HG03558 (cell line): ENCODE measurements at regions not wholly inside any gene's neighbourhood (a gene's known extent, or its start where the extent isn't known, plus 50 kb on each side); places are given as distances from the start of the nearest gene placed in this dataset.

ENCODE experiments used
- ATAC-seq: cut with Tn5 transposase; IDR thresholded peaks from one replicate; pipeline ENCODE4 v1.9.1; 2021; ENCODE audit warnings: moderate number of reproducible peaks; ENCODE audit not compliant: unreplicated experiment; ENCODE audit errors: extremely low read depth

GRCh38 chr15:46865155-46865554, 852.1 kb upstream of the SEMA6D start:
- ATAC-seq: no peak

GRCh38 chr15:46872286-46872980, 844.9 kb upstream of the SEMA6D start:
- ATAC-seq: no peak

GRCh38 chr15:46872981-46873330, 844.3 kb upstream of the SEMA6D start:
- ATAC-seq: no peak

- ATAC-seq: no peak
These were observed 838.1 kb upstream of the SEMA6D start for GRCh38 chr15:46879032-46879770.

GRCh38 chr15:46880791-46881190, 836.5 kb upstream of the SEMA6D start:
- ATAC-seq: no peak

- no peak for ATAC-seq
These were observed 824.6 kb upstream of the SEMA6D start for GRCh38 chr15:46892621-46893160.

GRCh38 chr15:46894644-46895043, 822.7 kb upstream of the SEMA6D start:
- ATAC-seq: no peak

GRCh38 chr15:46897266-46897665, 820.0 kb upstream of the SEMA6D start:
- ATAC-seq: no peak

GRCh38 chr15:46901001-46901400, 816.3 kb upstream of the SEMA6D start:
- no peak for ATAC-seq

- ATAC-seq: no peak
These were observed 799.5 kb upstream of the SEMA6D start for GRCh38 chr15:46917721-46918252.

- no peak for ATAC-seq
These were observed 798.7 kb upstream of the SEMA6D start for GRCh38 chr15:46918462-46919140.

- no peak for ATAC-seq
These were observed 795.4 kb upstream of the SEMA6D start for GRCh38 chr15:46921891-46922290.

GRCh38 chr15:46930426-46930825, 786.9 kb upstream of the SEMA6D start:
- ATAC-seq: no peak

GRCh38 chr15:46933332-46933731, 784.0 kb upstream of the SEMA6D start:
- no peak for ATAC-seq

- no peak for ATAC-seq
These were observed 782.5 kb upstream of the SEMA6D start for GRCh38 chr15:46934851-46935250.

- ATAC-seq: no peak
These were observed 779.1 kb upstream of the SEMA6D start for GRCh38 chr15:46938169-46938568.

- no peak for ATAC-seq
These were observed 776.1 kb upstream of the SEMA6D start for GRCh38 chr15:46941241-46941640.

GRCh38 chr15:46946953-46947352, 770.4 kb upstream of the SEMA6D start:
- no peak for ATAC-seq

GRCh38 chr15:46955576-46955975, 761.7 kb upstream of the SEMA6D start:
- no peak for ATAC-seq

GRCh38 chr15:46956456-46956855, 760.8 kb upstream of the SEMA6D start:
- no peak for ATAC-seq

GRCh38 chr15:46956881-46957280, 760.4 kb upstream of the SEMA6D start:
- ATAC-seq: no peak
